K562 (cell line): ENCODE measurements at regions not wholly inside any gene's neighbourhood (a gene's known extent, or its start where the extent isn't known, plus 50 kb on each side); places are given as distances from the start of the nearest gene placed in this dataset.
A peak's percentile ranks its signal among the peaks of the same experiment; 100 is the strongest.

Experiments
- GATA2 ChIP-seq: sonication (generic); formaldehyde crosslinking; IDR thresholded peaks from 2 replicates; pipeline ENCODE4 v1.4.0; 2020; ENCODE audit warnings: mild to moderate bottlenecking, missing genetic modification reagents
- HIVEP1 ChIP-seq: fragments of 250-450 bp; sonication (Bioruptor Pico); IDR thresholded peaks from 2 replicates; pipeline ENCODE4 v1.4.0; 2020; ENCODE audit warnings: mild to moderate bottlenecking
- KHSRP ChIP-seq: fragments of 450-650 bp; IDR thresholded peaks from 2 replicates; pipeline ENCODE4 v1.6.1; 2017
- KLF1 ChIP-seq: fragments of 450-650 bp; IDR thresholded peaks from 2 replicates; pipeline ENCODE4 v1.6.1; 2016; ENCODE audit warnings: missing genetic modification characterization, missing compliant biosample characterization
- LCOR ChIP-seq: sonication (generic); formaldehyde crosslinking; IDR thresholded peaks from 2 replicates; pipeline ENCODE4 v1.8.0; 2022; ENCODE audit warnings: mild to moderate bottlenecking, missing genetic modification reagents
- MAFK ChIP-seq: IDR thresholded peaks from 2 replicates; pipeline ENCODE4 v1.6.1; 2011; ENCODE audit warnings: low read length, improper control_type of control experiment
- NRF1 ChIP-seq, 2 experiments: fragments of 450-650 bp; IDR thresholded peaks in 1 of 2; conservative IDR thresholded peaks in 1 of 2; 2 replicates each; pipeline ENCODE4 v1.6.1; 2014; ENCODE audit warnings: mild to moderate bottlenecking in 2 of 2
- PHF8 ChIP-seq: fragments of 200-600 bp; sonication (generic); IDR thresholded peaks from 2 replicates; pipeline ENCODE4 v1.6.1; 2012; ENCODE audit warnings: mixed run types, mild to moderate bottlenecking, inconsistent platforms, low read length, moderate library complexity, borderline replicate concordance
- SOX6 ChIP-seq: fragments of 450-650 bp; IDR thresholded peaks from 2 replicates; pipeline ENCODE4 v1.6.1; 2014; ENCODE audit warnings: mild to moderate bottlenecking
- TFAM ChIP-seq: fragments of 250-450 bp; sonication (Bioruptor Pico); conservative IDR thresholded peaks from 2 replicates; pipeline ENCODE4 v1.5.0; 2021; ENCODE audit warnings: mild to moderate bottlenecking, moderate library complexity
- U2AF1 ChIP-seq: fragments of 200-400 bp; formaldehyde crosslinking; optimal IDR thresholded peaks from 2 replicates; pipeline ENCODE3; 2017; ENCODE audit warnings: mild to moderate bottlenecking, low read depth, low read length, moderate library complexity
- ZC3H11A ChIP-seq: IDR thresholded peaks from 2 replicates; pipeline ENCODE4 v1.6.1; 2012; ENCODE audit warnings: low read depth, low read length, improper control_type of control experiment
- ZNF23 ChIP-seq: fragments of 250-450 bp; sonication (Bioruptor Pico); IDR thresholded peaks from 2 replicates; pipeline ENCODE4 v1.4.0; 2020; ENCODE audit warnings: mild to moderate bottlenecking
- ZNF561 ChIP-seq: fragments of 450-650 bp; formaldehyde crosslinking; conservative IDR thresholded peaks from 2 replicates; pipeline ENCODE4 v1.4.0; 2020; ENCODE audit warnings: mild to moderate bottlenecking, moderate library complexity
- ZNF589 ChIP-seq: fragments of 200-800 bp; sonication (Bioruptor generic); IDR thresholded peaks from 2 replicates; pipeline ENCODE4 v1.6.1; 2016; ENCODE audit warnings: low read depth, missing genetic modification characterization, missing compliant biosample characterization
- ZNF778 ChIP-seq: fragments of 450-650 bp; formaldehyde crosslinking; IDR thresholded peaks from 2 replicates; pipeline ENCODE4 v1.4.0; 2020; ENCODE audit warnings: mild to moderate bottlenecking, moderate library complexity
- ZZZ3 ChIP-seq: fragments of 450-650 bp; IDR thresholded peaks from 2 replicates; pipeline ENCODE4 v1.6.1; 2016; ENCODE audit warnings: antibody characterized with exemption, mild to moderate bottlenecking, moderate library complexity
- TF ChIP-seq, protein P1 (sequence below), 2 experiments: fragments of 450-650 bp; IDR thresholded peaks; 2 replicates each; pipeline ENCODE4 v1.6.1; 2016
- TF ChIP-seq, protein P2 (sequence below): fragments of 450-650 bp; IDR thresholded peaks from 2 replicates; pipeline ENCODE4 v1.6.1; 2017; ENCODE audit warnings: antibody characterized with exemption, mild to moderate bottlenecking
- TF ChIP-seq, protein P3 (sequence below): fragments of 250-450 bp; sonication (Bioruptor Pico); IDR thresholded peaks from 2 replicates; pipeline ENCODE4 v1.5.0; 2021; ENCODE audit warnings: mild to moderate bottlenecking, moderate library complexity

GRCh38 chr12:93177208-93178153 is 200.2 kb upstream of the NUDT4 start (continued):
- TF ChIP-seq, protein P1, sequence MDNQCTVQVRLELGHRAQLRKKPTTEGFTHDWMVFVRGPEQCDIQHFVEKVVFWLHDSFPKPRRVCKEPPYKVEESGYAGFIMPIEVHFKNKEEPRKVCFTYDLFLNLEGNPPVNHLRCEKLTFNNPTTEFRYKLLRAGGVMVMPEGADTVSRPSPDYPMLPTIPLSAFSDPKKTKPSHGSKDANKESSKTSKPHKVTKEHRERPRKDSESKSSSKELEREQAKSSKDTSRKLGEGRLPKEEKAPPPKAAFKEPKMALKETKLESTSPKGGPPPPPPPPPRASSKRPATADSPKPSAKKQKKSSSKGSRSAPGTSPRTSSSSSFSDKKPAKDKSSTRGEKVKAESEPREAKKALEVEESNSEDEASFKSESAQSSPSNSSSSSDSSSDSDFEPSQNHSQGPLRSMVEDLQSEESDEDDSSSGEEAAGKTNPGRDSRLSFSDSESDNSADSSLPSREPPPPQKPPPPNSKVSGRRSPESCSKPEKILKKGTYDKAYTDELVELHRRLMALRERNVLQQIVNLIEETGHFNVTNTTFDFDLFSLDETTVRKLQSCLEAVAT (IDR thresholded peaks at IDR 0.05), result no peak
- TF ChIP-seq MAFK (no peak), ZNF561 (no peak), ZC3H11A (no peak), U2AF1 (no peak), PHF8 (no peak), LCOR (CRISPR knock-in tag) (no peak), ZZZ3 (no peak), KHSRP (0 out of 2 replicates have a peak, but pooled peaks have one; percentile 18), ZNF589 (CRISPR knock-in tag) (0 out of 2 replicates have a peak, but pooled peaks have one; percentile 29), TFAM (CRISPR knock-in tag) (no peak), NRF1 (conservative IDR thresholded peaks at IDR 0.05 in 1 of 2, IDR thresholded peaks at IDR 0.05 in 1 of 2) (peak; percentile 16 to 20; a peak in 1 of 4 replicates), KLF1 (tag) (no peak), ZNF778 (CRISPR knock-in tag) (no peak), HIVEP1 (CRISPR knock-in tag) (no peak), GATA2 (peak; percentile 83), SOX6 (peak; percentile 93), ZNF23 (no peak)
- TF ChIP-seq, protein P2, sequence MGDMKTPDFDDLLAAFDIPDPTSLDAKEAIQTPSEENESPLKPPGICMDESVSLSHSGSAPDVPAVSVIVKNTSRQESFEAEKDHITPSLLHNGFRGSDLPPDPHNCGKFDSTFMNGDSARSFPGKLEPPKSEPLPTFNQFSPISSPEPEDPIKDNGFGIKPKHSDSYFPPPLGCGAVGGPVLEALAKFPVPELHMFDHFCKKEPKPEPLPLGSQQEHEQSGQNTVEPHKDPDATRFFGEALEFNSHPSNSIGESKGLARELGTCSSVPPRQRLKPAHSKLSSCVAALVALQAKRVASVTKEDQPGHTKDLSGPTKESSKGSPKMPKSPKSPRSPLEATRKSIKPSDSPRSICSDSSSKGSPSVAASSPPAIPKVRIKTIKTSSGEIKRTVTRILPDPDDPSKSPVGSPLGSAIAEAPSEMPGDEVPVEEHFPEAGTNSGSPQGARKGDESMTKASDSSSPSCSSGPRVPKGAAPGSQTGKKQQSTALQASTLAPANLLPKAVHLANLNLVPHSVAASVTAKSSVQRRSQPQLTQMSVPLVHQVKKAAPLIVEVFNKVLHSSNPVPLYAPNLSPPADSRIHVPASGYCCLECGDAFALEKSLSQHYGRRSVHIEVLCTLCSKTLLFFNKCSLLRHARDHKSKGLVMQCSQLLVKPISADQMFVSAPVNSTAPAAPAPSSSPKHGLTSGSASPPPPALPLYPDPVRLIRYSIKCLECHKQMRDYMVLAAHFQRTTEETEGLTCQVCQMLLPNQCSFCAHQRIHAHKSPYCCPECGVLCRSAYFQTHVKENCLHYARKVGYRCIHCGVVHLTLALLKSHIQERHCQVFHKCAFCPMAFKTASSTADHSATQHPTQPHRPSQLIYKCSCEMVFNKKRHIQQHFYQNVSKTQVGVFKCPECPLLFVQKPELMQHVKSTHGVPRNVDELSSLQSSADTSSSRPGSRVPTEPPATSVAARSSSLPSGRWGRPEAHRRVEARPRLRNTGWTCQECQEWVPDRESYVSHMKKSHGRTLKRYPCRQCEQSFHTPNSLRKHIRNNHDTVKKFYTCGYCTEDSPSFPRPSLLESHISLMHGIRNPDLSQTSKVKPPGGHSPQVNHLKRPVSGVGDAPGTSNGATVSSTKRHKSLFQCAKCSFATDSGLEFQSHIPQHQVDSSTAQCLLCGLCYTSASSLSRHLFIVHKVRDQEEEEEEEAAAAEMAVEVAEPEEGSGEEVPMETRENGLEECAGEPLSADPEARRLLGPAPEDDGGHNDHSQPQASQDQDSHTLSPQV, result peak; percentile 64; the same call in 1 of the 2 replicates
- TF ChIP-seq, protein P3, sequence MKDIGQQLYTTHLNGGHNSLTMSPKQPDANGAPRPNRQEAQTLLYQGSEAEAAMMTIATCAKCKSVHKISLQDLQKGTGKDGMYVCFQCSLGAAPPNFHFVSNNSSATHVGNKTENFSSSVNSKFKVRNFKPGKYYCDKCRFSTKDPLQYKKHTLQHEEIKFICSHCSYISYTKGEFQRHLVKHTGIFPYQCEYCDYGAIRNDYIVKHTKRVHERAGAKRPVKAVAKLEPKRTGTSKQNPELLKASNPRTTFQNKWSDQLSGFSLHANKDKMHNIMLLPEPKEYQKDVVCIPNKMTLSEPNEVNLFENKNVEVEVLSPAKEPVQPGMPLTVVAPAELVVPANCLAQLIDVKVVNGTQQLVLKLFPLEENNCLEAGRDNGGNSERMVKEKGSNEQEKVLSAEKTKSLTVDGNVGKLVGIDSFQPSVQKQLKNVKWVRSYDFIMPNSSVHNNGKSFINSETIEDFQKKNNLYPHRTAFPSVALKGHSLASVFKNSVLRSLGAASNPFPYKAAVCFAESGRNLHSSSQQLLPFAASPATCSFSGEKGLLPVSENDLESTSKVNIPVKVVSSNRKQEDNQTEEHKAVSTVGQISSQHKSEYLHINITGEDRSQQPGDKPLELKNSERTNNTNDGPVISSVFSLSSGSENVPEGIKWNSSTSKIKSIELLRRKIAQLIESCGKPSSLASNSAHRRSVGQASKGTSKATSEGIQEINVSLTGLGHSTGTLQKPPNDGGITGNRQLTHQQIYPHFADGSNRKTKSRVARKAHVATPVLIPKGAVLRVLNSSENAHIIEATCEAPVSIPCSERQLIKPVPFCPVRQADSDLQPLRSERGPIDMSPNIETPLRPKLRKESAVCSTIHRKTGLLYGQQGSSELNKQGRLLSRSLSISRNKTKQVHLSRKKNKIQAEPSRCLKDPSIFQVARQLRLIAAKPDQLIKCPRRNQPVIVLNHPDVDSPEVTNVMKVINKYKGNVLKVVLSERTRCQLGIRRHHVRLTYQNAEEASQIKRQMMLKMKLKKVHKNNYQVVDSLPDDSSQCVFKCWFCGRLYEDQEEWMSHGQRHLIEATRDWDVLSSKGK (CRISPR knock-in tag), result no peak
